SK-N-SH treated with all-trans-retinoic acid at 6 μM for 48 hours (cell line): ENCODE measurements at regions not wholly inside any gene's neighbourhood (a gene's known extent, or its start where the extent isn't known, plus 50 kb on each side); places are given as distances from the start of the nearest gene placed in this dataset.

Experiments used
- CSRNP3 ChIP-seq: fragments of 250-450 bp; sonication (Bioruptor Pico); IDR thresholded peaks from 2 replicates; pipeline ENCODE4 v1.5.1; 2021; ENCODE audit warnings: mild to moderate bottlenecking, moderate library complexity
- ESRRG ChIP-seq: fragments of 250-450 bp; sonication (Bioruptor Pico); IDR thresholded peaks from 2 replicates; pipeline ENCODE4 v1.6.1; 2021; ENCODE audit warnings: mild to moderate bottlenecking
- PATZ1 ChIP-seq: fragments of 250-450 bp; sonication (Bioruptor Pico); IDR thresholded peaks from 2 replicates; pipeline ENCODE4 v1.8.0; 2020; ENCODE audit warnings: mild to moderate bottlenecking, moderate library complexity, borderline replicate concordance
- RARB ChIP-seq: fragments of 250-450 bp; sonication (Bioruptor Pico); IDR thresholded peaks from 2 replicates; pipeline ENCODE4 v1.8.0; 2021; ENCODE audit warnings: mild to moderate bottlenecking, moderate library complexity
- TSHZ2 ChIP-seq: fragments of 250-450 bp; sonication (Bioruptor Pico); IDR thresholded peaks from 2 replicates; pipeline ENCODE4 v1.5.0; 2020; ENCODE audit warnings: mild to moderate bottlenecking, moderate library complexity
- ZFP3 ChIP-seq: fragments of 250-450 bp; sonication (Bioruptor Pico); IDR thresholded peaks from 2 replicates; pipeline ENCODE4 v1.5.0; 2020; ENCODE audit warnings: mild to moderate bottlenecking, moderate library complexity
- ZFP30 ChIP-seq: fragments of 450-650 bp; formaldehyde crosslinking; IDR thresholded peaks from 2 replicates; pipeline ENCODE4 v1.5.0; 2022; ENCODE audit warnings: mild to moderate bottlenecking, moderate library complexity
- ZNF8 ChIP-seq: fragments of 450-650 bp; formaldehyde crosslinking; IDR thresholded peaks from 2 replicates; pipeline ENCODE4 v1.5.0; 2020; ENCODE audit warnings: mild to moderate bottlenecking, moderate library complexity

- TF ChIP-seq CSRNP3 (CRISPR knock-in tag) = no peak
- no peak for TF ChIP-seq ZNF8 (CRISPR knock-in tag)
- no peak for TF ChIP-seq RARB
- no peak for TF ChIP-seq ZFP30 (CRISPR knock-in tag)
- TF ChIP-seq PATZ1 (CRISPR knock-in tag) = no peak
- no peak for TF ChIP-seq ZFP3 (CRISPR knock-in tag)
- no peak for TF ChIP-seq ESRRG (CRISPR knock-in tag)
- no peak for TF ChIP-seq TSHZ2 (CRISPR knock-in tag)
These were observed 548.8 kb upstream of the IZUMO3 start for GRCh38 chr9:25094518-25094917.
